IMR-90 (cell line): ENCODE measurements at regions not wholly inside any gene's neighbourhood (a gene's known extent, or its start where the extent isn't known, plus 50 kb on each side); places are given as distances from the start of the nearest gene placed in this dataset.

ENCODE experiments used
- ATAC-seq: fragments of 200-7000 bp; cut with Tn5 transposase; 2 replicates; pipeline ENCODE4 v1.9.1; 2020; ENCODE audit warnings: low read depth, mild to moderate bottlenecking, moderate library complexity
- BruUV-seq: library from RNA; stranded (reverse); fragments of 400-500 nt; replicated peaks from 2 replicates; lab custom pipeline; 2021; lab: Mats Ljungman, UMichigan
- CTCF ChIA-PET: fragments of 300-600 bp; formaldehyde crosslinking; extraction: SDS; loops from one replicate; lab custom pipeline; 2021; ENCODE audit warnings: antibody characterized with exemption; lab: Yijun Ruan, JAX
- POLR2A ChIA-PET: fragments of 300-600 bp; sonication (Branson Sonifier 250); formaldehyde crosslinking; loops from one replicate; lab custom pipeline; 2022; ENCODE audit warnings: antibody characterized with exemption; ENCODE audit not compliant: unreplicated experiment; lab: Charles Lee
- DNase-seq: peaks from one replicate; pipeline ENCODE4 v3.0.0; 2013
- H2AFZ ChIP-seq: replicated peaks from 2 replicates; pipeline ENCODE3; 2013; ENCODE audit warnings: low read length, mild to moderate bottlenecking; ENCODE audit not compliant: poor library complexity
- H2AK5ac ChIP-seq: 2 replicates; pipeline ENCODE4 v1.6.1; 2013; ENCODE audit warnings: low read depth, low read length, inconsistent platforms
- H2AK9ac ChIP-seq: replicated peaks from 2 replicates; pipeline ENCODE3; 2013; ENCODE audit warnings: mild to moderate bottlenecking, low read depth, low read length, moderate library complexity; ENCODE audit not compliant: poor library complexity
- H2BK120ac ChIP-seq: 2 replicates; pipeline ENCODE4 v1.6.1; 2013; ENCODE audit warnings: low read depth, low read length, inconsistent platforms
- H2BK15ac ChIP-seq: 3 replicates; pipeline ENCODE4 v1.6.1; 2013; ENCODE audit warnings: low read depth, low read length, inconsistent platforms
- H2BK20ac ChIP-seq: 2 replicates; pipeline ENCODE4 v1.6.1; 2013; ENCODE audit warnings: low read depth, mild to moderate bottlenecking, inconsistent platforms, low read length, moderate library complexity
- H2BK5ac ChIP-seq: 2 replicates; pipeline ENCODE4 v1.6.1; 2013; ENCODE audit warnings: mild to moderate bottlenecking, low read depth, low read length, inconsistent platforms; ENCODE audit not compliant: poor library complexity, severe bottlenecking
- H3K14ac ChIP-seq: replicated peaks from 2 replicates; pipeline ENCODE4 v1.6.1; 2013; ENCODE audit warnings: low read depth, low read length, inconsistent platforms
- H3K18ac ChIP-seq: 2 replicates; pipeline ENCODE4 v1.6.1; 2013; ENCODE audit warnings: low read depth, low read length, control low read depth
- H3K23ac ChIP-seq: 2 replicates; pipeline ENCODE4 v1.6.1; 2013; ENCODE audit warnings: low read depth, low read length, inconsistent platforms
- H3K27ac ChIP-seq: 2 replicates; pipeline ENCODE4 v1.5.1; 2013; ENCODE audit warnings: mild to moderate bottlenecking, control low read depth, low read length; ENCODE audit not compliant: insufficient read depth
- H3K27me3 ChIP-seq: 2 replicates; pipeline ENCODE4 v1.6.1; 2013; ENCODE audit warnings: low read length; ENCODE audit not compliant: control insufficient read depth, insufficient read depth
- H3K36me3 ChIP-seq: 2 replicates; pipeline ENCODE4 v1.6.1; 2013; ENCODE audit warnings: low read length, mixed read lengths; ENCODE audit not compliant: control insufficient read depth, insufficient read depth
- H3K4ac ChIP-seq: 2 replicates; pipeline ENCODE4 v1.6.1; 2013; ENCODE audit warnings: low read depth, low read length, inconsistent platforms
- H3K4me1 ChIP-seq: 2 replicates; pipeline ENCODE4 v1.6.1; 2013; ENCODE audit warnings: low read length, mixed read lengths; ENCODE audit not compliant: control insufficient read depth, insufficient read depth
- H3K4me2 ChIP-seq: 2 replicates; pipeline ENCODE4 v1.6.1; 2013; ENCODE audit warnings: low read depth, mild to moderate bottlenecking, control low read depth, low read length, moderate library complexity
- H3K4me3 ChIP-seq: 2 replicates; pipeline ENCODE4 v1.5.1; 2013; ENCODE audit warnings: low read depth, mild to moderate bottlenecking, control low read depth, low read length, moderate library complexity; ENCODE audit not compliant: insufficient read depth
- H3K56ac ChIP-seq: 2 replicates; pipeline ENCODE4 v1.6.1; 2013; ENCODE audit warnings: low read length, inconsistent platforms; ENCODE audit not compliant: insufficient read depth; ENCODE audit errors: extremely low read depth
- H3K79me1 ChIP-seq, 2 experiments: 2 replicates each; pipeline ENCODE4 v1.6.1; 2013; ENCODE audit warnings: low read length in 2 of 2, inconsistent platforms in 1 of 2, low read depth in 1 of 2
- H3K9ac ChIP-seq: 2 replicates; pipeline ENCODE4 v1.6.1; 2013; ENCODE audit warnings: low read depth, low read length, control low read depth
- H3K9me1 ChIP-seq: 2 replicates; pipeline ENCODE4 v1.6.1; 2013; ENCODE audit warnings: low read length, inconsistent platforms; ENCODE audit not compliant: insufficient read depth
- H3K9me3 ChIP-seq: 2 replicates; pipeline ENCODE4 v1.6.1; 2013; ENCODE audit warnings: low read length; ENCODE audit not compliant: control insufficient read depth, insufficient read depth
- H4K20me1 ChIP-seq: 2 replicates; pipeline ENCODE4 v1.6.1; 2013; ENCODE audit warnings: low read length, inconsistent platforms; ENCODE audit not compliant: insufficient read depth
- H4K5ac ChIP-seq: 2 replicates; pipeline ENCODE4 v1.6.1; 2013; ENCODE audit warnings: mild to moderate bottlenecking, low read depth, low read length, control low read depth
- H4K8ac ChIP-seq, 2 experiments: 2 replicates each; pipeline ENCODE4 v1.6.1; 2013; ENCODE audit warnings: low read depth in 2 of 2, low read length in 2 of 2, control low read depth in 1 of 2, inconsistent platforms in 1 of 2
- H4K91ac ChIP-seq: 2 replicates; pipeline ENCODE4 v1.6.1; 2013; ENCODE audit warnings: low read depth, low read length, inconsistent platforms; ENCODE audit not compliant: insufficient read depth
- CTCF ChIP-seq: conservative IDR thresholded peaks from 2 replicates; pipeline ENCODE4 v1.5.1; 2012; ENCODE audit warnings: mild to moderate bottlenecking, low read depth, low read length, improper control_type of control experiment
- MAZ ChIP-seq: IDR thresholded peaks from 2 replicates; pipeline ENCODE4 v1.6.1; 2012; ENCODE audit warnings: low read depth, mild to moderate bottlenecking, low read length, improper control_type of control experiment, moderate library complexity, borderline replicate concordance
- MXI1 ChIP-seq: IDR thresholded peaks from 2 replicates; pipeline ENCODE4 v1.6.1; 2012; ENCODE audit warnings: low read depth, mild to moderate bottlenecking, low read length, moderate library complexity, borderline replicate concordance
- POLR2A ChIP-seq: IDR thresholded peaks from 2 replicates; pipeline ENCODE4 v1.6.1; 2012; ENCODE audit warnings: mild to moderate bottlenecking, low read depth, low read length
- RCOR1 ChIP-seq: IDR thresholded peaks from 2 replicates; pipeline ENCODE4 v1.6.1; 2012; ENCODE audit warnings: mild to moderate bottlenecking, low read length, improper control_type of control experiment; ENCODE audit not compliant: insufficient replicate concordance
- RFX5 ChIP-seq: IDR thresholded peaks from 2 replicates; pipeline ENCODE4 v1.8.0; 2012; ENCODE audit warnings: low read depth, mild to moderate bottlenecking, low read length, moderate library complexity
- SMC3 ChIP-seq: fragments of 150-350 bp; IDR thresholded peaks from 2 replicates; pipeline ENCODE4 v1.6.1; 2016; ENCODE audit warnings: low read depth, mild to moderate bottlenecking, antibody characterized with exemption, low read length, moderate library complexity
- USF2 ChIP-seq: fragments of 150-350 bp; IDR thresholded peaks from 2 replicates; pipeline ENCODE4 v1.6.1; 2017; ENCODE audit warnings: mild to moderate bottlenecking, antibody characterized with exemption, low read length, low read depth
- WGBS, 2 experiments: methylation state at CpG; one replicate each; pipeline versions ENCODE4 v1.1.5 to v1.1.7; 2013; ENCODE audit warnings: missing lambda C conversion rate in 2 of 2; ENCODE audit not compliant: insufficient read length in 1 of 2; ENCODE audit errors: extremely low coverage in 2 of 2; 5-methylcytosine and 5-hydroxymethylcytosine counted together
- dilution Hi-C: fragments of 300-500 bp; cut with HindIII; formaldehyde crosslinking; loops from one replicate; pipeline ENCODE4 v1.14.3; 2018; ENCODE audit warnings: low sequenced_read_pairs; ENCODE audit not compliant: unreplicated experiment
- in situ Hi-C: fragments of 300-500 bp; cut with MboI; formaldehyde crosslinking; loops from 3 replicates; pipeline ENCODE4 v1.14.3; 2019; ENCODE audit warnings: low sequenced_read_pairs, inconsistent platforms, mixed read lengths
- intact Hi-C: fragments of 100-400 bp; cut with micrococcal nuclease; formaldehyde crosslinking; loops from 2 replicates; pipeline ENCODE4 v1.10.0; 2022

- Histone ChIP-seq H2AFZ (no peak overlapping the region), H3K9ac (no peak overlapping the region), H4K91ac (no peak overlapping the region), H4K20me1 (no peaks in the 10 kb centered on the region; the same call in 1 of the 2 replicates), H3K79me1 (no peaks in the 10 kb centered on the region), H3K14ac (no peak overlapping the region), H2BK5ac (no peak overlapping the region), H4K8ac (no peak overlapping the region), H3K27ac (no peak overlapping the region), H3K4me2 (no peak overlapping the region), H2AK5ac (no peak overlapping the region; the same call in 1 of the 2 replicates), H2AK9ac (no peak overlapping the region), H2BK20ac (no peak overlapping the region), H4K5ac (no peak overlapping the region), H3K4ac (no peak overlapping the region), H2BK120ac (no peak overlapping the region), H3K23ac (no peak overlapping the region), H3K4me1 (peaks cover 11% of the 10 kb centered on the region), H2BK15ac (no peak overlapping the region), H3K9me3 (no peaks in the 10 kb centered on the region), H3K36me3 (no peaks in the 10 kb centered on the region), H3K27me3 (no peaks in the 10 kb centered on the region; the same call in 1 of the 2 replicates), H3K9me1 (peaks cover 26% of the 10 kb centered on the region), H3K4me3 (no peak overlapping the region), H3K56ac (no peak overlapping the region), H3K18ac (no peak overlapping the region)
- BruUV-seq, result no TSS peak
- TF ChIP-seq MXI1 (no peak), RFX5 (no peak), RCOR1 (no peak), CTCF (no peak), SMC3 (no peak), MAZ (no peak), USF2 (no peak), POLR2A (no peak)
- ChIA-PET CTCF (no interaction called here), POLR2A (no interaction called here)
- ATAC-seq (no peak), DNase-seq (no peak)
- no CpG with 5 or more reads among the region's 3 CpGs for WGBS, 2 experiments
- dilution Hi-C loops, result no loop called here
- in situ Hi-C loops, result no loop called here
- intact Hi-C loops, result loop anchor here (10.0 kb wide), 1 partner anchor 120 kb away; no protein-coding TSS in a partner anchor
These were observed 52.0 kb upstream of the TOP3B start for GRCh38 chr22:22034469-22035132.
